ENCODE measurements at regions not wholly inside any gene's neighbourhood (a gene's known extent, or its start where the extent isn't known, plus 50 kb on each side); places are given as distances from the start of the nearest gene placed in this dataset.
A peak's percentile ranks its signal among the peaks of the same experiment; 100 is the strongest.
"Not testable (repeated sequence)": the region's sequence is repeated elsewhere in the genome, so short reads cannot be mapped to it uniquely, and the experiment has no call there.

GRCh38 chr5:44048276-44048984, 340.8 kb downstream of the FGF10 start:
- intact Hi-C loops (cut with DNase I; ENCODE audit: low total_unique reads) (no loop called here), in situ Hi-C loops (cut with MboI; ENCODE audit: low pct_ligation_motif_present in 1 of 4, low pct_unique_long_range_greater_than_20kb in 1 of 4, low sequenced_read_pairs in 3 of 4) (no loop called here)
- Histone ChIP-seq H3K9me3 (peaks cover 7 to 9% of the 10 kb centered on the region in 2 donors), H3K4me1 (no peaks in the 10 kb centered on the region), H3K36me3 (no peaks in the 10 kb centered on the region), H3K27ac (peak overlapping the region in 1 of 4 donors; percentile 12), H3K4me3 (no peak overlapping the region), H3K27me3 (no peaks in the 10 kb centered on the region)
- DNase-seq, result no peak
- 43 to 45% methylated on average over 3 to 4 of the region's 4 CpGs for WGBS, 2 donors (ENCODE audit: low coverage in 1 of 2)
- TF ChIP-seq EP300 (IDR thresholded peaks at IDR 0.05; ENCODE audit: low read depth) (no peak), POLR2A (IDR thresholded peaks at IDR 0.05) (no peak), POLR2AphosphoS5 (IDR thresholded peaks at IDR 0.05) (no peak)
- TF ChIP-seq, protein P1, sequence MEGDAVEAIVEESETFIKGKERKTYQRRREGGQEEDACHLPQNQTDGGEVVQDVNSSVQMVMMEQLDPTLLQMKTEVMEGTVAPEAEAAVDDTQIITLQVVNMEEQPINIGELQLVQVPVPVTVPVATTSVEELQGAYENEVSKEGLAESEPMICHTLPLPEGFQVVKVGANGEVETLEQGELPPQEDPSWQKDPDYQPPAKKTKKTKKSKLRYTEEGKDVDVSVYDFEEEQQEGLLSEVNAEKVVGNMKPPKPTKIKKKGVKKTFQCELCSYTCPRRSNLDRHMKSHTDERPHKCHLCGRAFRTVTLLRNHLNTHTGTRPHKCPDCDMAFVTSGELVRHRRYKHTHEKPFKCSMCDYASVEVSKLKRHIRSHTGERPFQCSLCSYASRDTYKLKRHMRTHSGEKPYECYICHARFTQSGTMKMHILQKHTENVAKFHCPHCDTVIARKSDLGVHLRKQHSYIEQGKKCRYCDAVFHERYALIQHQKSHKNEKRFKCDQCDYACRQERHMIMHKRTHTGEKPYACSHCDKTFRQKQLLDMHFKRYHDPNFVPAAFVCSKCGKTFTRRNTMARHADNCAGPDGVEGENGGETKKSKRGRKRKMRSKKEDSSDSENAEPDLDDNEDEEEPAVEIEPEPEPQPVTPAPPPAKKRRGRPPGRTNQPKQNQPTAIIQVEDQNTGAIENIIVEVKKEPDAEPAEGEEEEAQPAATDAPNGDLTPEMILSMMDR (IDR thresholded peaks at IDR 0.05), result no peak

DNA sequence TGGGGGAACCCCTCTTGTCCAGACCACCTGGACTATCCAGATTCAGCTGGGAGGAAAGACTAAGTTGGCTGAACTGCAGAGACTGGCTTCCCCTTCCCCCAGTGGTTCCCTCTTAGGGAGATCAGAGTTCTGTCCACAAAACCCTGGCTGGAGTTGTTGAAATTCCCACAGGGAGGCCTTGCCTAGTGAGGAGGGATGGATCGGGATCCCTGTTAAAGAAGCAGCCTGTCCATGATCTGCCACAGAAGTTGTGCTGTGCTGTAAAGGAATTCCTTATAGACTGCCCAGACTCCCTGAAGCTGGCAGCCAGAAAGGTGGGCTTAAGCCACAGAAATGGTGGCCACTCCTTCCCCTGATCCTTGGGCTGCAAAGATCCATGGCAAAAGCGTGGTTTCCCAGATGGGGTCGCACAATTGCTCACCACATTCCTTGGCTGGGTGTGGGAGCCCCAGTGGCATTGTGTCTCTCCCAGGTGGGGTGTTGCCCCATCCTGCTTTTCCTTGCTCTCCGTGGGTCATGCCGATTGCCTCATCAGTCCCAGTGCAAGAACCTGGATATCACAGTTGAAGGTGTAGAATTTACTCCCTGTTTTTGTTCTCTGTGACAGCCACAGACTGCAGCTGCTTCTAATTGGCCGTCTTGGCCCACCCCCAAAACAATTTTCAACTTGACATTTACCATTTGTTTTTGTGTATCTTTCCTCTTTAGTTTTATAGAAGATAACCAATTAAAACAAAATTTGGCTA, 342.4 kb downstream of the FGF10 start:
- H3K4me3 ChIP-seq, result no peak overlapping the region
- H3K27ac ChIP-seq, result no peak overlapping the region
- DNase-seq, result no peak
- in situ Hi-C loops (cut with MboI; ENCODE audit: low pct_ligation_motif_present in 1 of 4, low pct_unique_long_range_greater_than_20kb in 1 of 4, low sequenced_read_pairs in 3 of 4) (no loop called here), intact Hi-C loops (cut with DNase I; ENCODE audit: low total_unique reads) (no loop called here)
- peaks cover 7 to 9% of the 10 kb centered on the region in 2 donors for H3K9me3 ChIP-seq
- H3K27me3 ChIP-seq, result no peaks in the 10 kb centered on the region
- H3K4me1 ChIP-seq, result no peaks in the 10 kb centered on the region
- WGBS, 2 donors (ENCODE audit: low coverage in 1 of 2), result 50 to 83% methylated on average over 1 to 6 of the region's 6 CpGs
- TF ChIP-seq EP300 (IDR thresholded peaks at IDR 0.05; ENCODE audit: low read depth) (no peak), POLR2AphosphoS5 (IDR thresholded peaks at IDR 0.05) (no peak), POLR2A (IDR thresholded peaks at IDR 0.05) (no peak)
- TF ChIP-seq, protein P1 (IDR thresholded peaks at IDR 0.05), result no peak
- no peaks in the 10 kb centered on the region for H3K36me3 ChIP-seq

GRCh38 chr5:44044549-44044948, 344.7 kb downstream of the FGF10 start:
- H3K4me1 ChIP-seq; H3K4me3 ChIP-seq; intact Hi-C loops (cut with DNase I; ENCODE audit: low total_unique reads); H3K27ac ChIP-seq; DNase-seq; H3K36me3 ChIP-seq; H3K27me3 ChIP-seq; in situ Hi-C loops (cut with MboI; ENCODE audit: low pct_ligation_motif_present in 1 of 4, low pct_unique_long_range_greater_than_20kb in 1 of 4, low sequenced_read_pairs in 3 of 4): not testable (repeated sequence)
- peaks cover 7 to 13% of the 10 kb centered on the region in 2 donors for H3K9me3 ChIP-seq
- 89 to 93% methylated on average over 4 of the region's 4 CpGs for WGBS, 2 donors (ENCODE audit: low coverage in 1 of 2)

DNA sequence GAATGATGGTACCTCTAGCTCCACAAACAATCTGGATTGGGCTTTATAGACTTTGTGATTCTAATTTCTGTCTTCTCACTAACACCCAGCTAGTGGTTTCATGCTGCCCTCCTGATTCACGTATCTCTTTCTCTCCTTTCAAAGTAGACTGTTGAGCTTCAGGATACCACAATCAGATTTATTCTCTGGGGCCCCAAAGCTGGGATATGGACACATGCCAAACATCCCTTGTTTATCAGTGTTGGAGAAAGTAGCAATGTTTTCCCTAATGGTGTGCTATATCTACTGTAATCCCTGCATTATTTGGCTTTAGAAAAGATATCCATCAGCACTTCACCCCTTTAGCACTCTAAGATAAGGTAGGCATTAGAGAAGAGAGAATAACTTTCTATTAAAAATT, 361.0 kb downstream of the FGF10 start:
- H3K9me3 ChIP-seq, result no peaks in the 10 kb centered on the region
- no peak for DNase-seq
- no peaks in the 10 kb centered on the region for H3K27me3 ChIP-seq
- no peaks in the 10 kb centered on the region for H3K36me3 ChIP-seq
- no peak overlapping the region for H3K4me3 ChIP-seq
- no peak overlapping the region for H3K27ac ChIP-seq
- H3K4me1 ChIP-seq, result no peaks in the 10 kb centered on the region
- 40% methylated on average over 1 of the region's 1 CpG; no CpG with 5 or more reads in 1 of the 2 donors for WGBS, 2 donors (ENCODE audit: low coverage in 1 of 2)
- intact Hi-C loops (cut with DNase I; ENCODE audit: low total_unique reads), result no loop called here
- in situ Hi-C loops (cut with MboI; ENCODE audit: low pct_ligation_motif_present in 1 of 4, low pct_unique_long_range_greater_than_20kb in 1 of 4, low sequenced_read_pairs in 3 of 4), result no loop called here
- TF ChIP-seq, protein P1 (IDR thresholded peaks at IDR 0.05), result no peak
- TF ChIP-seq POLR2AphosphoS5 (IDR thresholded peaks at IDR 0.05) (no peak), EP300 (IDR thresholded peaks at IDR 0.05; ENCODE audit: low read depth) (no peak), POLR2A (IDR thresholded peaks at IDR 0.05) (no peak)
